ENCODE measurements at regions not wholly inside any gene's neighbourhood (a gene's known extent, or its start where the extent isn't known, plus 50 kb on each side); places are given as distances from the start of the nearest gene placed in this dataset.

- TF ChIP-seq NRF1 (IDR thresholded peaks at IDR 0.05; ENCODE audit: low read depth, low read length) (no peak), RAD21 (IDR thresholded peaks at IDR 0.05; ENCODE audit: low read length) (no peak), SMC3 (IDR thresholded peaks at IDR 0.05; ENCODE audit: low read depth, low read length) (no peak), RCOR1 (IDR thresholded peaks at IDR 0.05; ENCODE audit: low read length) (no peak), YY1 (IDR thresholded peaks at IDR 0.05; ENCODE audit: low read depth) (no peak), TAF1 (IDR thresholded peaks at IDR 0.05; ENCODE audit: borderline replicate concordance, low read depth, low read length) (no peak), EP300 (IDR thresholded peaks at IDR 0.05; ENCODE audit: borderline replicate concordance in 1 of 2, low read depth in 1 of 2, low read length in 1 of 2) (no peak)
- TF ChIP-seq, protein P1, sequence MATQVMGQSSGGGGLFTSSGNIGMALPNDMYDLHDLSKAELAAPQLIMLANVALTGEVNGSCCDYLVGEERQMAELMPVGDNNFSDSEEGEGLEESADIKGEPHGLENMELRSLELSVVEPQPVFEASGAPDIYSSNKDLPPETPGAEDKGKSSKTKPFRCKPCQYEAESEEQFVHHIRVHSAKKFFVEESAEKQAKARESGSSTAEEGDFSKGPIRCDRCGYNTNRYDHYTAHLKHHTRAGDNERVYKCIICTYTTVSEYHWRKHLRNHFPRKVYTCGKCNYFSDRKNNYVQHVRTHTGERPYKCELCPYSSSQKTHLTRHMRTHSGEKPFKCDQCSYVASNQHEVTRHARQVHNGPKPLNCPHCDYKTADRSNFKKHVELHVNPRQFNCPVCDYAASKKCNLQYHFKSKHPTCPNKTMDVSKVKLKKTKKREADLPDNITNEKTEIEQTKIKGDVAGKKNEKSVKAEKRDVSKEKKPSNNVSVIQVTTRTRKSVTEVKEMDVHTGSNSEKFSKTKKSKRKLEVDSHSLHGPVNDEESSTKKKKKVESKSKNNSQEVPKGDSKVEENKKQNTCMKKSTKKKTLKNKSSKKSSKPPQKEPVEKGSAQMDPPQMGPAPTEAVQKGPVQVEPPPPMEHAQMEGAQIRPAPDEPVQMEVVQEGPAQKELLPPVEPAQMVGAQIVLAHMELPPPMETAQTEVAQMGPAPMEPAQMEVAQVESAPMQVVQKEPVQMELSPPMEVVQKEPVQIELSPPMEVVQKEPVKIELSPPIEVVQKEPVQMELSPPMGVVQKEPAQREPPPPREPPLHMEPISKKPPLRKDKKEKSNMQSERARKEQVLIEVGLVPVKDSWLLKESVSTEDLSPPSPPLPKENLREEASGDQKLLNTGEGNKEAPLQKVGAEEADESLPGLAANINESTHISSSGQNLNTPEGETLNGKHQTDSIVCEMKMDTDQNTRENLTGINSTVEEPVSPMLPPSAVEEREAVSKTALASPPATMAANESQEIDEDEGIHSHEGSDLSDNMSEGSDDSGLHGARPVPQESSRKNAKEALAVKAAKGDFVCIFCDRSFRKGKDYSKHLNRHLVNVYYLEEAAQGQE (IDR thresholded peaks at IDR 0.05; ENCODE audit: low read depth, low read length): no peak
These were observed 112.7 kb downstream of the SIPA1L2 start for GRCh38 chr1:232517204-232517603.

GRCh38 chr1:232515706-232516105 is 114.2 kb downstream of the SIPA1L2 start:
- no peaks in the 10 kb centered on the region for H3K36me3 ChIP-seq (replicated peaks in 1 of 2; ENCODE audit: control insufficient read depth in 1 of 2, insufficient read depth in 2 of 2, low read length in 1 of 2)
- no peak overlapping the region for H2AFZ ChIP-seq (ENCODE audit: low read depth)
- ChIA-PET POLR2A (no interaction called here), CTCF (interaction anchor here (0.7 to 1.4 kb wide), 2 partner anchors 85 to 649 kb away, joined by 3 read pairs; no protein-coding TSS in a partner anchor)
- no peak for DNase-seq
- H3K4me2 ChIP-seq: no peak overlapping the region
- no peak overlapping the region for H3K27ac ChIP-seq (ENCODE audit: low read depth in 2 of 2, low read length in 1 of 2)
- TF ChIP-seq USF1 (IDR thresholded peaks at IDR 0.05; ENCODE audit: borderline replicate concordance, low read depth) (no peak), NRF1 (IDR thresholded peaks at IDR 0.05; ENCODE audit: low read depth, low read length) (no peak), JUND (IDR thresholded peaks at IDR 0.05) (no peak), ELF1 (IDR thresholded peaks at IDR 0.05) (no peak), SMC3 (IDR thresholded peaks at IDR 0.05; ENCODE audit: low read depth, low read length) (no peak)
- TF ChIP-seq, protein P2, sequence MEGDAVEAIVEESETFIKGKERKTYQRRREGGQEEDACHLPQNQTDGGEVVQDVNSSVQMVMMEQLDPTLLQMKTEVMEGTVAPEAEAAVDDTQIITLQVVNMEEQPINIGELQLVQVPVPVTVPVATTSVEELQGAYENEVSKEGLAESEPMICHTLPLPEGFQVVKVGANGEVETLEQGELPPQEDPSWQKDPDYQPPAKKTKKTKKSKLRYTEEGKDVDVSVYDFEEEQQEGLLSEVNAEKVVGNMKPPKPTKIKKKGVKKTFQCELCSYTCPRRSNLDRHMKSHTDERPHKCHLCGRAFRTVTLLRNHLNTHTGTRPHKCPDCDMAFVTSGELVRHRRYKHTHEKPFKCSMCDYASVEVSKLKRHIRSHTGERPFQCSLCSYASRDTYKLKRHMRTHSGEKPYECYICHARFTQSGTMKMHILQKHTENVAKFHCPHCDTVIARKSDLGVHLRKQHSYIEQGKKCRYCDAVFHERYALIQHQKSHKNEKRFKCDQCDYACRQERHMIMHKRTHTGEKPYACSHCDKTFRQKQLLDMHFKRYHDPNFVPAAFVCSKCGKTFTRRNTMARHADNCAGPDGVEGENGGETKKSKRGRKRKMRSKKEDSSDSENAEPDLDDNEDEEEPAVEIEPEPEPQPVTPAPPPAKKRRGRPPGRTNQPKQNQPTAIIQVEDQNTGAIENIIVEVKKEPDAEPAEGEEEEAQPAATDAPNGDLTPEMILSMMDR (IDR thresholded peaks at IDR 0.05): no peak
- no peak overlapping the region for H3K4me3 ChIP-seq (ENCODE audit: low read depth in 2 of 2, low read length in 1 of 2)
- H3K27me3 ChIP-seq (ENCODE audit: insufficient read depth): no peaks in the 10 kb centered on the region
- 73% methylated on average over 1 of the region's 1 CpG for WGBS (ENCODE audit: low lambda C conversion rate)
- no peak overlapping the region for H3K9ac ChIP-seq
- H4K20me1 ChIP-seq (ENCODE audit: insufficient read depth): no peaks in the 10 kb centered on the region
- H3K4me1 ChIP-seq (ENCODE audit: control insufficient read depth in 1 of 2, insufficient read depth in 2 of 2, low read depth in 1 of 2, low read length in 1 of 2): peaks cover 0 to 3% of the 10 kb centered on the region in 2 experiments; a peak in 2 of 4 replicates
- H3K79me2 ChIP-seq (ENCODE audit: insufficient read depth): no peaks in the 10 kb centered on the region
- no peaks in the 10 kb centered on the region for H3F3A ChIP-seq (replicated peaks; ENCODE audit: insufficient read depth)
- H3K9me3 ChIP-seq: no peaks in the 10 kb centered on the region
- no peaks in the 10 kb centered on the region for H3K9me2 ChIP-seq

More at GRCh38 chr1:232517204-232517603, 112.7 kb downstream of the SIPA1L2 start:
- H4K20me1 ChIP-seq (ENCODE audit: insufficient read depth): no peaks in the 10 kb centered on the region
- H2AFZ ChIP-seq (ENCODE audit: low read depth): no peak overlapping the region
- H3K4me3 ChIP-seq (ENCODE audit: low read depth in 2 of 2, low read length in 1 of 2): no peak overlapping the region
- H3K79me2 ChIP-seq (ENCODE audit: insufficient read depth): no peaks in the 10 kb centered on the region
- no peak overlapping the region for H3K4me2 ChIP-seq
- H3K27ac ChIP-seq (ENCODE audit: low read depth in 2 of 2, low read length in 1 of 2): no peak overlapping the region
- no peak for DNase-seq
- no peaks in the 10 kb centered on the region for H3F3A ChIP-seq (replicated peaks; ENCODE audit: insufficient read depth)
- 64% methylated on average over 4 of the region's 4 CpGs for WGBS (ENCODE audit: low lambda C conversion rate)
- ChIA-PET POLR2A (no interaction called here), CTCF (no interaction called here)
- no peaks in the 10 kb centered on the region for H3K36me3 ChIP-seq (replicated peaks in 1 of 2; ENCODE audit: control insufficient read depth in 1 of 2, insufficient read depth in 2 of 2, low read length in 1 of 2)
- H3K9ac ChIP-seq: no peak overlapping the region
- peaks cover 0 to 3% of the 10 kb centered on the region in 2 experiments; a peak in 2 of 4 replicates for H3K4me1 ChIP-seq (ENCODE audit: control insufficient read depth in 1 of 2, insufficient read depth in 2 of 2, low read depth in 1 of 2, low read length in 1 of 2)
- no peaks in the 10 kb centered on the region for H3K9me2 ChIP-seq
- H3K9me3 ChIP-seq: no peaks in the 10 kb centered on the region
- H3K27me3 ChIP-seq (ENCODE audit: insufficient read depth): no peaks in the 10 kb centered on the region

All from SK-N-SH (cell line).